Vagina (tissue), 2 donors: ENCODE measurements at regions not wholly inside any gene's neighbourhood (a gene's known extent, or its start where the extent isn't known, plus 50 kb on each side); places are given as distances from the start of the nearest gene placed in this dataset.

Experiments used
- DNase-seq, 2 donors: peaks; one replicate each; pipeline ENCODE4 v3.0.0-alpha.2; 2017; ENCODE audit errors: extremely low spot score in 2 of 2
- H3K27ac ChIP-seq: fragments of 200-600 bp; sonication (generic); one replicate; pipeline ENCODE4 v1.5.1; 2019
- H3K27me3 ChIP-seq: fragments of 200-600 bp; sonication (generic); one replicate; pipeline ENCODE4 v1.5.1; 2019
- H3K36me3 ChIP-seq, 2 donors: fragments of 200-600 bp; sonication (generic); one replicate each; pipeline ENCODE4 v1.5.1; 2017 to 2019
- H3K4me1 ChIP-seq: fragments of 200-600 bp; sonication (generic); one replicate; pipeline ENCODE4 v1.5.1; 2019
- H3K4me3 ChIP-seq, 2 donors: fragments of 200-600 bp; sonication (generic); 1 replicate in 1 of 2; 2 replicates in 1 of 2; pipeline ENCODE4 v1.5.1; 2016 to 2019
- H3K9me3 ChIP-seq: fragments of 200-600 bp; sonication (generic); one replicate; pipeline ENCODE4 v1.5.1; 2019
- CTCF ChIP-seq, 3 experiments: fragments of 450-650 bp in 2 of 3; fragments of 200-600 bp in 1 of 3; sonication (generic) in 1 of 3; IDR thresholded peaks; one replicate each; pipeline ENCODE4 v1.5.1; 2017 to 2019; ENCODE audit warnings: antibody characterized with exemption in 3 of 3, mild to moderate bottlenecking in 2 of 3, moderate library complexity in 2 of 3
- POLR2A ChIP-seq, 2 donors: fragments of 450-650 bp; IDR thresholded peaks; one replicate each; pipeline ENCODE4 v1.6.1; 2017; ENCODE audit warnings: antibody characterized with exemption in 2 of 2, mild to moderate bottlenecking in 2 of 2, moderate library complexity in 2 of 2
- POLR2AphosphoS5 ChIP-seq, 2 donors: sonication (generic); formaldehyde crosslinking; IDR thresholded peaks; one replicate each; pipeline ENCODE4 v1.9.0; 2017; ENCODE audit warnings: antibody characterized with exemption in 2 of 2, mild to moderate bottlenecking in 2 of 2, low read depth in 1 of 2; ENCODE audit not compliant: insufficient read depth in 1 of 2
- intact Hi-C: fragments of 100-400 bp; cut with DNase I; formaldehyde crosslinking; loops from one replicate; pipeline ENCODE4 v1.15.1; 2023

DNA sequence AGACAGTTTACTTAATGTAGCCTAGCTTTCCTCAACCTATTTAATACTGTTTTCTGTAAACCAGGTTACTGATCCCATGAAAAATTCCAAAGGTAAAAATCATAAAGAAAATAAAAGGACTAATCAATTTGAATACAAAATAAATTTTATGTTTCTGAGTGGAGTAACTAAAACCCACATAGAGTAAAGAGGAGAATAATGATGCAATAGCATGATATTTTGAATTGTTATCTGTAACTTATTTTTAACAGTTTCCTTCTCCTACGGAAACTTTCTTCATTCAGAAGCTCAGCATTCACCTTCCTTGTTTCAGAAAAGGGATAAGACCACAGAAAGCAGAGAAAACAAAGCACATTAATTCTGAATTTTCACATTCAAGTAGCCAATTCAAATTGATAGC lies 320.6 kb upstream of the NUDT12 start:
- no peak for TF ChIP-seq CTCF (IDR thresholded peaks at IDR 0.05)
- TF ChIP-seq POLR2AphosphoS5 (IDR thresholded peaks at IDR 0.05; ENCODE audit: insufficient read depth in 1 of 2, low read depth in 1 of 2): no peak
- no peak for TF ChIP-seq POLR2A (IDR thresholded peaks at IDR 0.05)
- no peaks in the 10 kb centered on the region for H3K4me1 ChIP-seq
- no peak overlapping the region for H3K4me3 ChIP-seq
- intact Hi-C loops: no loop called here
- DNase-seq: no peak
- H3K27ac ChIP-seq: no peak overlapping the region
- no peaks in the 10 kb centered on the region for H3K9me3 ChIP-seq
- no peaks in the 10 kb centered on the region for H3K36me3 ChIP-seq
- no peaks in the 10 kb centered on the region for H3K27me3 ChIP-seq

DNA sequence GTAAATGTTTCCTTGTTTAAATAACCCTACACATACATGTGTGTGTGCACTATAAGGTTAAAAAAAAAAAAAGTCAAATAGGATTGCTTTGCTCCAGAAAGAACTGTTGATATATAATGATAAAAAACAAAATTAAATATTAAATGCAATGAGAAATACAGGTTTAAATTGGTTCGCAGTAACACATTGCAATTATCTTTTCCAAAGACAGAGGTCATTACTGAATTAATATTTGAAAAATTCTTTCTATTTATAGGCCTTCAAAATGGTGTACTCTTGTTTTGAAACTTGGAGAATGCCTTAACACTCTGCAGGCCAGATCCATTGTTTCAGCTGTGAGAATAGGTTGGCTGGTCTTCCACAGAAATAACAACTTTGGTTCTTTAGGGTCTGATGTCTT lies 319.0 kb upstream of the NUDT12 start:
- no peak overlapping the region for H3K4me3 ChIP-seq
- H3K27ac ChIP-seq: no peak overlapping the region
- H3K4me1 ChIP-seq: no peaks in the 10 kb centered on the region
- H3K27me3 ChIP-seq: no peaks in the 10 kb centered on the region
- H3K9me3 ChIP-seq: no peaks in the 10 kb centered on the region
- DNase-seq: no peak
- intact Hi-C loops: no loop called here
- no peaks in the 10 kb centered on the region for H3K36me3 ChIP-seq
- no peak for TF ChIP-seq CTCF (IDR thresholded peaks at IDR 0.05)
- no peak for TF ChIP-seq POLR2A (IDR thresholded peaks at IDR 0.05)
- no peak for TF ChIP-seq POLR2AphosphoS5 (IDR thresholded peaks at IDR 0.05; ENCODE audit: insufficient read depth in 1 of 2, low read depth in 1 of 2)

- TF ChIP-seq CTCF (IDR thresholded peaks at IDR 0.05) (no peak), POLR2AphosphoS5 (IDR thresholded peaks at IDR 0.05; ENCODE audit: insufficient read depth in 1 of 2, low read depth in 1 of 2) (no peak), POLR2A (IDR thresholded peaks at IDR 0.05) (no peak)
- H3K9me3 ChIP-seq: no peaks in the 10 kb centered on the region
- intact Hi-C loops: loop anchor here (10.0 kb wide), 1 partner anchor 1653 kb away; no protein-coding TSS in a partner anchor
- no peaks in the 10 kb centered on the region for H3K36me3 ChIP-seq
- H3K27ac ChIP-seq: no peak overlapping the region
- no peaks in the 10 kb centered on the region for H3K27me3 ChIP-seq
- no peak for DNase-seq
- H3K4me1 ChIP-seq: no peaks in the 10 kb centered on the region
- no peak overlapping the region for H3K4me3 ChIP-seq
These were observed 305.4 kb upstream of the NUDT12 start for GRCh38 chr5:103867857-103868598.

DNA sequence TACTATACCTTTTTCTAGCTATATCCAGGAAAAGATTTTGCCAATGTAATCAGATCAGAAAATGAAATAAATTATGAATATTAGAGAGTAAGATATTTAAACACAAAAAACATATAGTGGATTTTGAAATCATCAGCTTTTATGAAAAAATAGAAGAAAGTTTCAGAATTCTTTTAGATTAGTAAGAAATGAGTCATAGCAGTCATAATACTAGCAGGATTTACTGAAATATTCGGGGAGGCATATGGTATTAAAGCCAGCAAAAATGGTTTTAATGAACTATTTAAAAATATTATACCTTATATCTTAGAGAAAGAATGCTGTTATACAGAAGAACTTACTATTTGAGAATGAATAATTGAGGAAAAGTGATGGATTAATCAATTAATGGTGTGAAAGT lies 303.6 kb upstream of the NUDT12 start:
- DNase-seq: no peak
- intact Hi-C loops: loop anchor here (10.0 kb wide), 1 partner anchor 1651 kb away; no protein-coding TSS in a partner anchor
- Histone ChIP-seq H3K4me3 (no peak overlapping the region), H3K27ac (no peak overlapping the region), H3K36me3 (no peaks in the 10 kb centered on the region), H3K27me3 (no peaks in the 10 kb centered on the region), H3K4me1 (no peaks in the 10 kb centered on the region), H3K9me3 (no peaks in the 10 kb centered on the region)
- TF ChIP-seq POLR2A (IDR thresholded peaks at IDR 0.05) (no peak), CTCF (IDR thresholded peaks at IDR 0.05) (no peak), POLR2AphosphoS5 (IDR thresholded peaks at IDR 0.05; ENCODE audit: insufficient read depth in 1 of 2, low read depth in 1 of 2) (no peak)

DNA sequence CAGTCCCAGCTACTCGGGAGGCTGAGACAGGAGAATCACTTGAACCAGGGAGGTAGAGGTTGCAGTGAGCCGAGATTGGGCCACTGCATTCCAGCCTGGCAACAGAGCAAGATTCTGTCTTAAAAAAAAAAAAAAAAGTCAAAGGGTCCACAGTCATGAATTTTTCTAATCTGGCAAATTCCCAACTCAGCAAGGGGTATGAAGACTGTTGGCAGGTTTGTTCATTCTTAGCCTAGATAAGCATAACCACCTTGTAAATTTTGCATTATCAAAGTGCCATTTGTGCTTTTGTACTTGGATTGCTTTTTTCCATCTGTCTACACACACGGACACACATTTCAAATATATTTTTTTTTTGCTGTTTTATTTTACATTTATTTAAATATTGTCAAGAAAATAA lies 299.8 kb upstream of the NUDT12 start:
- intact Hi-C loops: loop anchor here (10.0 kb wide), 1 partner anchor 1648 kb away; no protein-coding TSS in a partner anchor
- no peak for DNase-seq
- Histone ChIP-seq H3K4me1 (no peaks in the 10 kb centered on the region), H3K9me3 (no peaks in the 10 kb centered on the region), H3K27ac (no peak overlapping the region), H3K36me3 (no peaks in the 10 kb centered on the region), H3K27me3 (no peaks in the 10 kb centered on the region), H3K4me3 (no peak overlapping the region)
- no peak for TF ChIP-seq POLR2A (IDR thresholded peaks at IDR 0.05)
